ENCODE measurements at regions not wholly inside any gene's neighbourhood (a gene's known extent, or its start where the extent isn't known, plus 50 kb on each side); places are given as distances from the start of the nearest gene placed in this dataset.

- no peak for DNase-seq
Observed at GRCh38 chr5:68911840-68912690, 181.7 kb upstream of the SLC30A5 start.

GRCh38 chr5:68915079-68915478 is 178.7 kb upstream of the SLC30A5 start:
- no peak for DNase-seq

GRCh38 chr5:68918306-68918705 is 175.5 kb upstream of the SLC30A5 start:
- no peak for DNase-seq

GRCh38 chr5:68919988-68920490 is 173.8 kb upstream of the SLC30A5 start:
- DNase-seq: no peak

GRCh38 chr5:68920888-68921287 is 172.9 kb upstream of the SLC30A5 start:
- no peak for DNase-seq

- no peak for DNase-seq
Observed at GRCh38 chr5:68922172-68922987, 171.4 kb upstream of the SLC30A5 start.

GRCh38 chr5:68924481-68925145 is 169.2 kb upstream of the SLC30A5 start:
- no peak for DNase-seq

GRCh38 chr5:68928617-68929302 is 165.1 kb upstream of the SLC30A5 start:
- DNase-seq: no peak

GRCh38 chr5:68930139-68930538 is 163.7 kb upstream of the SLC30A5 start:
- DNase-seq: no peak

- peak; percentile 19 for DNase-seq
Observed at GRCh38 chr5:68932830-68933434, 160.9 kb upstream of the SLC30A5 start.

- no peak for DNase-seq
Observed at GRCh38 chr5:68942169-68942568, 151.6 kb upstream of the SLC30A5 start.

GRCh38 chr5:68946728-68947127 is 147.1 kb upstream of the SLC30A5 start:
- no peak for DNase-seq

GRCh38 chr5:68947986-68948385 is 145.8 kb upstream of the SLC30A5 start:
- no peak for DNase-seq

GRCh38 chr5:68949256-68949655 is 144.6 kb upstream of the SLC30A5 start:
- no peak for DNase-seq

- no peak for DNase-seq
Observed at GRCh38 chr5:68949711-68950110, 144.1 kb upstream of the SLC30A5 start.

GRCh38 chr5:68950125-68950524 is 143.7 kb upstream of the SLC30A5 start:
- no peak for DNase-seq

- no peak for DNase-seq
Observed at GRCh38 chr5:68950930-68951329, 142.9 kb upstream of the SLC30A5 start.

GRCh38 chr5:68953231-68953874 is 140.5 kb upstream of the SLC30A5 start:
- DNase-seq: no peak

GRCh38 chr5:68953875-68954617 is 139.8 kb upstream of the SLC30A5 start:
- DNase-seq: no peak

- peak; percentile 24 for DNase-seq
Observed at GRCh38 chr5:68954618-68954910, 139.2 kb upstream of the SLC30A5 start.

- peak; percentile 6 for DNase-seq
Observed at GRCh38 chr5:68957591-68957990, 136.2 kb upstream of the SLC30A5 start.

Data from NCI-H82 (cell line).